Gastroesophageal sphincter (tissue), 3 donors: ENCODE measurements at regions not wholly inside any gene's neighbourhood (a gene's known extent, or its start where the extent isn't known, plus 50 kb on each side); places are given as distances from the start of the nearest gene placed in this dataset.

Experiments used
- CTCF ChIP-seq, 4 experiments: fragments of 200-600 bp in 2 of 4; fragments of 450-650 bp in 2 of 4; sonication (generic) in 1 of 4; IDR thresholded peaks; one replicate each; pipeline ENCODE4 v1.5.1; 2017 to 2019; ENCODE audit warnings: antibody characterized with exemption in 4 of 4, mild to moderate bottlenecking in 2 of 4, moderate library complexity in 2 of 4
- POLR2A ChIP-seq, 2 donors: fragments of 450-650 bp; IDR thresholded peaks; one replicate each; pipeline ENCODE4 v1.6.1; 2017; ENCODE audit warnings: antibody characterized with exemption in 2 of 2, mild to moderate bottlenecking in 2 of 2, moderate library complexity in 1 of 2

- no peak for TF ChIP-seq POLR2A (IDR thresholded peaks at IDR 0.05)
- no peak for TF ChIP-seq CTCF (IDR thresholded peaks at IDR 0.05)
Measured at GRCh38 chr10:130481936-130482335, 345.7 kb downstream of the GLRX3 start.
